ENCODE measurements at regions not wholly inside any gene's neighbourhood (a gene's known extent, or its start where the extent isn't known, plus 50 kb on each side); places are given as distances from the start of the nearest gene placed in this dataset.
A peak's percentile ranks its signal among the peaks of the same experiment; 100 is the strongest.
"Not testable (repeated sequence)": the region's sequence is repeated elsewhere in the genome, so short reads cannot be mapped to it uniquely, and the experiment has no call there.

GRCh38 chr15:62849316-62850106 lies 193.0 kb upstream of the TPM1 start:
- DNase-seq: peak; percentile 26

DNA sequence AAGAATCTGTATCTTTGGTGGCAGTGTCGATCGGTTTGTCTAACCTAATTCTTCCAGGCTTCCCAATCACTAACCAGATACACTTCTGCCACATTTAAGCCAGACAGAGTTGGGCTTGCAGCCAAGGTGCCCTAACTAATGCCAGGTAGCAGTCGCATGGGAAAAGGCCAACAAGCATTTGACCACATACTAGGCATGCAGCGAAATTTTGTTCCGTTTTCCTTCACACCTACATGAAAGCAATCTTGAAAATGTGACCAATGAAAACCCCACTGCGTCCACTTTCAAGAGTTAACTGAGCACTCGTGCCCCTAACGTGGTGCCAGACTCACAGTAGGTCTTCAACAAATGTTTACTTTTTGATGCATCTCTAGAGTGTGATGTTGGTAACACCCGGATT lies 192.2 kb upstream of the TPM1 start:
- no peak for DNase-seq

DNA sequence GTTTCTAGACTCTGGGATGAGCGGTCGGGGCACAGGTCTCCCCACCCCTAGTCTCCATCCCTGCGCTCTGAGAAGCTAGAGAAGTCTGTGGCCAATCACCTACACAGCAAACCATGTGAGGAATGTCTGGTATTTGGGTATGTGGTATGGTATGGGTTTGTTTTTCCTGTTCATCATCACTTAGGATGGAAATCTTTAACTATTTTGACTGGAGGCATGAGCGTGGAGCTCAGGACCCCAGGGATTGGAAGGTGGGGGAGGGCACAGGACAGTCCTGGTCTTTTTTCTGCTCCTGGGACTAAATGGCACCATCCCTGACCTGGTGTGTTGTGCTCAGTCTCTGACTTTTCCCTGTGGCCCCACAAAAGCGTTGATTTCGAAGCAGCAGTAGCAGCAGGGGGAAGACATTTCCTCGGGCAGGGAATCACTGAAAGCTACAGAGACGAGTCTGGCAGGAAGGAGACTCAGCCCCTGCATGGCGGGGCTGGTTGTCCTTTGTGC lies 191.7 kb upstream of the TPM1 start:
- peak; percentile 98 for DNase-seq

DNA sequence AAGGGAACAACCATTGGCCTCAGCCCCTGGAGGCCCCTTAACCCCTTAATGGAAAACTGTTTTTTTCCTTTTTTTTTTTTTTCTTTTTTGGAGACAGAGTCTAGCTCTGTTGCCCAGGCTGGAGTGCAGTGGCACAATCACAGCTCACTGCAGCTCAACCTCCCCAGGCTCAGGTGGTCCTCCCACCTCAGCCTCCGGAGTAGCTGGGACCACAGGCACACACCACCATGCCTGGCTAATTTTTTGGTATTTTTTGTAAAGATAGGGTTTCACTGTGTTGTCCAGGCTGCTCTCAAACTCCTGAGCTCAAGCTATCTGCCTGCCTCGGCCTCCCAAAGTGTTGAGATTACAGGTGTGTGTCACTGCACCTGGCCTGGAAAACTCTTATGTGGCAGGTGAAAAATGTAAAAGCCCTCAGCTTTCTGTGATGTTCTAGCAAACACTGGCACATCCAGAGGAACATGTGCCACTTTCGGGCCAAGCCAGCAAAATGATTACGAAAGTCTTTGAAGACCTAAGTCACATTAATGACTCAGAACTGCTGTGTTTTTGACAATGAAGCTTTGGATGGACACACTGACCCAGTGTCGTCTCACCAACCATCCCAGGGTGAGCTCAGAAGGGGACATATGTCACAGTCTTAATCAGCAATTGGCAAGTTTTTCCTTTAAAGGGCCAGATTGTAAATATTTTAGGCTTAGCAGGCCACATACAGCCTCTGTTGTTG lies 189.3 kb upstream of the TPM1 start:
- no peak for DNase-seq

DNA sequence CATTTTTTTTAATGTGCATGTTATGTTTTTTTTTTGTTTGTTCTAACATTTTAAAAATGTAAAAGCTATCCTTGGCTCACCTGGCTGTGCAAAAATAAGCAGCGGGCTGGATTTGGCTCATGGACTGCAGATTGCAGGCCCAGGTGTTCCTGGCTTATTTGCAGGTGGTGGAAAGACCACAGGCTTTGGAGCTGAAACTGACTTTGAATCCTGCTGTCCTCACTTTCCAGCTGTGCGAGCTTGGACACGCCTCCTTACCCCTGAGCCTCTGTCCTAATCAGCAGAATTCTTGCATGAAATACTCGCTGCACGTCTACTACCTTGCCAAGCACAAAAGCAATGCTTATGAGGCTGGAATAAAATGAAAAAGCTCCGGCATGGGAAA lies 188.7 kb upstream of the TPM1 start:
- peak; percentile 29 for DNase-seq

DNA sequence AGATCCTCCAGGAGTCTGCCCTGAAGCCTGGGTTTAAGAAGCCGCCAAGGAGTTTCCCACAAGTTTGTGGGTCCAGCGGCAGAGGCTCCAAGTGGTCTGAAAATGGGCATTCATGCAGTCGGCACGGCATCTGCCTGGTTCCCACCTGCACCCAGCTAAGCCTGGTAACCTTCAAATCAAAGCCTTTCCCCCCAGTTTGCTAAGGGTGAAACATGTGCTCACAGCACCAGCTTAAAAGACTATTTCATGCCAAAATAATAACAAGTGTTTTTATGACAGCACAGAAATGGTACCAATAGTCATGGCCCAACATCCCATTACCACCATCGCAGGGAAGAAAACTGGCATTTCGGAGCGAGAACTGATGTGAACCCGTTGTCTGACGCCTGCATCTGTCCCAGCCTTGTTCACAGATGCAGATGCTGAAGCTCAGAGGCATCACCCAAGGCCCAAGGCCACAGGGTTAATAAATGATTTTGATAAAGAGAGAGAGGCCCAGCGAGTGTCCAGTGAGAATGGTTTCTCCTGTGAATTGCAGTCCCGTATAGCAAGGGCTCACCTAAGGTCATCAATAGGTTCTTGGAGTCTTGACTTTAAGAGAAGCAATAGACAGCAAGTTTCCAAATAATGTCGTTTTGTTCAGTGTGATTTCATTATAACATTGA lies 188.0 kb upstream of the TPM1 start:
- DNase-seq: no peak

- DNase-seq: no peak
Observed at GRCh38 chr15:62855085-62855476, 187.5 kb upstream of the TPM1 start.

GRCh38 chr15:62856466-62857246 lies 185.9 kb upstream of the TPM1 start:
- no peak for DNase-seq

DNA sequence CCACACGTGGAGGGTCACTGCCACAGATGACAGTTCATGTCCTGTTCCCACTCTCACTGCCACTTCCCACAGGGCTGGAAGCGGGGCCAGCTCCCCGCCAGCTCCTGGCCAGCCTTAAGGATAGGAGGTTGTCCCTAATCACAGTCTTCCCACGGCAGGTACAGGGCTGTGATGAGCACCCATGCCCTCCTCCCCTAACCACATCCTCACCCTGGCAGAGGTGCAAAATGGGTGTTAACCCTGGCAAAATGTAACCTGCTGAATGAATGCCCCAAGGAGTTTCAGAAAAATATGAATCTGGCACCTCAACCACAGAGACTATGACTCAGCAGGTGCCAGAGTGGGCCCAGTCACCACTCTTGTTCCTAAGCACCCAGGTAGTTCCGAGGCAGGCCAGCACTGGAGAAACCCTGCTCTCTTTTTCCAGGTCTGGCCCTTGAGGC lies 185.1 kb upstream of the TPM1 start:
- no peak for DNase-seq

GRCh38 chr15:62858343-62858742 lies 184.2 kb upstream of the TPM1 start:
- no peak for DNase-seq

- no peak for DNase-seq
Observed at GRCh38 chr15:62862717-62863116, 179.8 kb upstream of the TPM1 start.

DNA sequence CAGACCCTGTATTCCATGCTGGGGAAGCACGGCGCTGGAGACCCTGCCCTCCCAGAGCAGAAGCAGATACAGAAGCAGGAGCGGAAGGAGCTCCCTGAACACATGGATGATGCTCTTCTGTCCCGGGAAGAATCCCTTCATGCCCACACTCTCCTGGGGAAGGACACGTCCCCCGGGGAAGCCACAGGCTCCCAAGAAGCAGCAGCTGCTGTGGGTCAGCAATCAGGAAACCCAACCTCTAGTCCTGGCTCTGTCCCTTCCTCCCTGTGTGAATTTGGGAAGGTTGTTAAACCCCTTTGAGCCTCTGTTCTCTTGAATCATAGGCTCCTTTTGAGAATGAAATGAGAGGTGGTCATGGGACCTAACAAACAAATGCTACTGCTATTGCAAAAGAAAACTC lies 176.2 kb upstream of the TPM1 start:
- DNase-seq: no peak

GRCh38 chr15:62867844-62868243 lies 174.7 kb upstream of the TPM1 start:
- no peak for DNase-seq

DNA sequence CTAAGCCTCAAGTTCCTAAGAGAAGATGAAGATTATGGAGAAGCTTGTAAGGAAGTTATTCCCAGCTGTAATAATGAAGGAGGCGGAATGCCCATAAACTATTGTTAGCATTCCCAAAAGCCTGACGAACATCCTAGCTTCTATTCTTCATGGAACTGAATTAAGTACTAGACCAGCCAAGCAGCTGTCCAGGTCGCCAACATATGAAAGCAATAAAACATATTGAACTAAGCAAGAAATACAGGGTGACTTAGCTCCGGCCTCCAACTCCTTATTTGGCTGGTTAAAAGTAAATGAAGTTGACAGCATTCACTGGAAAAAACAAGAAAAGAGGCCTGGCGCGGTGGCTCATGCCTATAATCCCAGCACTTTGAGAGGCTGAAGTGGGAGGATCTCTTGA lies 174.0 kb upstream of the TPM1 start:
- peak; percentile 87 for DNase-seq

DNA sequence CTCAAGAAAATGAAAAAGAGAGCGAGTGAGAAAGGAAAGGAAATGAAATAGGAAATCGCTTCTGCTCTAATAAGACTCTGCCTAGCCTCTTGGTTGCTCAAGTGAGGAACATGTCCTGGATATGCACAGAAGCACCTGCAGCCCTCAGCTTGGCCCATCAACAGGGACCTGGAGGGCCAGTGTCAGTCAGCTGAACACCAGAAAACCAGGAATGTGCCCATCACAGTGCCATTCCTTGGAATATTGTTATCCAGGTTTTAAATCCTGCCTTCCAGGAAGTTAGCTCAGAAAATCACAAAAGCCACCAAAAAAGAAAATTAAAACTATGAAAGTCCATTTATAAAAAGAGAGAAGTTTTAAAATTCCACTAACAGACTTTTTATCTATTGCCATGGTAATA lies 173.4 kb upstream of the TPM1 start:
- DNase-seq: no peak

DNA sequence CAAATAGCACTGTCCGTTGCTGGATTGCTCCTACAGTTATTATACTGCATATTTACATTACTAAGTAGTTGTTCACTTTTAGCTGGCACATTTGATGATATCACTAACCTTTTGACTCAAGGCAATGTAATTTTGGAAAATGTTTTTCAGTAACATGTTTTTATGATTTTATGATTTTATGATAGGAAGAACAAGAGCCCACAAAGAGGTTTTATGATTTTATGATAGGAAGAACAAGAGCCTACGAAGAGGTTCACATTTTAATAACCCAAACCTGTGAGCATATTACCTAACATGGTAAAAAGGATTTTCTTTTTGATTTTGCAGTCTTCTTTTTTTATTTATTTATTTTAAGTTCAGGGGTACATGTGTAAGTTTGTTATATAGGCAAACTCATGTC lies 172.3 kb upstream of the TPM1 start:
- no peak for DNase-seq

DNA sequence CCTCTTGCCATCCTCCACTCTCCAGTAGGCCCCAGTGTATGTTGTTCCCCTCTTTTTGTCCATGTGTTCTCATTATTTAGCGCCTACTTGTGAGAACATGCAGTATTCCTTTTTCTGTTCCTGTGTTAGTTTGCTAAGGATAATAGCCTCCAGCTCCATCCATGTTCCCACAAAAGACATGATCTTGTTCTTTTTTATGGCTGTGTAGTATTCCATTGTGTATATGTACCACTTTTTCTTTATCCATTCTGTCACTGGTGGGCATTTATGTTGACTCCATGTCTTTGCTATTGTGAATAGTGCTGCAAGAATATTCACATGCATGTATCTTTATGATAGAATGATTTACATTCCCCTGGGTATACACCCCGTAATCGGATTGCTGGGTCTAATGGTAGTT lies 171.8 kb upstream of the TPM1 start:
- not testable (repeated sequence) for DNase-seq

GRCh38 chr15:62873203-62873602 lies 169.3 kb upstream of the TPM1 start:
- peak; percentile 70 for DNase-seq

DNA sequence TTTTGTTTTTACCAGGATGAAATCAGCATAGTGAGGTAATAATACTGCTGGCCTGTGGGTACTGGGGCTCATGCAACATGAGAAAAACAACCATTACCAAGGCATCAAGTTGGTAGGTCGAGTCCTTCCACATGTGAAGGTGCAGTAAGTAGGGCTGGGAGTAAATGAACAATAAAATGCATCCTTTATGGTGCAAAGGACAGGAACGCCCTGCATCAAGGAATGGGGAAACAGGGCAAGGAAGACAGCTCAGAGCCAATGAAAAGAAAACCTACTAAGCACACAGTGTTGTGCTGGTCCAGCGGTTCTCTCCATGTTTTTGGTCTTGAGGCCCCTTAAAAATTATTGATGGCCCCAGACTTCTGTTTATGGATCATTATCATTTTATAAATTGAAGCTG lies 168.5 kb upstream of the TPM1 start:
- no peak for DNase-seq

DNA sequence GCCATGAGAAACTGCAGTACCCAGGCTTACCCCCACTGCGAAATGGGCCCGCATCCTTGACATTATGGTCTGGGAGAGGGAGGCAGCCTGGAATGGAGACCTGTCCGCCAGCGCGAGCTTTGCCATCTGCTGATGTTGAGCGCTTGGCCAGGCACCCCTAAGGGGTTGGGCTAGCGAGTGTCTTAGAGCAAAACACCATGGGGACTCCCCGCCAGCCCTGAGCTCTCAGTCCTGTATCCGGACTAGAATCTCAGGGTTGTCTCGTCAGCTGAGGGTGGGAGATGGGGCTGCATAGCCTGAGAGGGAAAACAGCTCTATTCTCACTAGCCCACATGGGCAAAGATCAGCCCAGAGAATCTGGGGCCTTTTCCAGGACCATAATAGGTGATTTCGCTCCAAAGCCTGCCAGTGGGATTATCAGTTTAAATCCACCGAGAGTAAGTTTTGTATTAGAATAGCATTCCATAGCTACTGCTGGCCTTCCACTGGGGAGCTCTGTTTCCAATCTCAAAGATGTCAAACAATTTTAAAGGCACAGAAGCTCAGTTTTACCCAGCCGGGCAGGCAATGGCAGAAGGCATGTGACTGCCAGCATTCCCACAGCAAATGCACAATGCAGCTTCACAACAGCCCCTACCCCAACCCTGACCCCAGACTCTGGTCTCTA lies 167.5 kb upstream of the TPM1 start:
- no peak for DNase-seq

- DNase-seq: no peak
Observed at GRCh38 chr15:62875626-62876021, 166.9 kb upstream of the TPM1 start.

- no peak for DNase-seq
Observed at GRCh38 chr15:62877276-62877857, 165.2 kb upstream of the TPM1 start.
